ENCODE measurements at regions not wholly inside any gene's neighbourhood (a gene's known extent, or its start where the extent isn't known, plus 50 kb on each side); places are given as distances from the start of the nearest gene placed in this dataset.
"Not testable (repeated sequence)": the region's sequence is repeated elsewhere in the genome, so short reads cannot be mapped to it uniquely, and the experiment has no call there.

DNA sequence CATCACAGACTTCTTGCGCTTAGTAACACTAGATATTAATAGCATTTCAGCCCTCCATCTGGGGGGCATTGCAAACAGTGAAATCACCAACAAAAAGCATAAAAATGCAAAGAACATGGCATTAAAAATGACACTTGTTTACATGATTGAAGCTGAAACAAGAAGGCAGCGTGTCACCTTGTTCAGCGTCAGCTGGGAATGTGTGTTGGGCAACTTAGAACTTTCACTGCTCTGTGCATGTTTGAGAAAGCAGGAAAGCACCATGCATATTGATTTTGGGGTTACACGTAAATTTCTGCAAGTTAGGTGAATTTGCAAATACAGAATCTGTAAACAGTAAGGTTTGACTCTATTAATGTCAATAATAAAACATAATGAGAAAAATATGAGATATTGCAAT lies 162.9 kb downstream of the SOX4 start:
- Histone ChIP-seq H3K9me3 (ENCODE audit: control insufficient read depth, low read length) (no peaks in the 10 kb centered on the region), H3K9ac (ENCODE audit: low read length) (no peak overlapping the region), H2AK5ac (ENCODE audit: low read length, severe bottlenecking) (no peak overlapping the region), H3K36me3 (ENCODE audit: control insufficient read depth in 1 of 2, insufficient read depth in 2 of 2, low read depth in 1 of 2, low read length in 2 of 2) (peaks cover 0 to 7% of the 10 kb centered on the region in 2 experiments), H3K79me1 (replicated peaks; ENCODE audit: low read length, poor library complexity, severe bottlenecking) (no peaks in the 10 kb centered on the region), H3K4ac (ENCODE audit: low read depth in 1 of 2, low read length in 2 of 2) (no peak overlapping the region), H3K27me3 (ENCODE audit: control insufficient read depth in 1 of 2, insufficient read depth in 1 of 2, low read length in 2 of 2) (no peaks in the 10 kb centered on the region), H2BK120ac (ENCODE audit: low read depth, low read length) (no peak overlapping the region), H3K14ac (ENCODE audit: low read length in 2 of 2) (no peak overlapping the region), H2BK15ac (ENCODE audit: low read depth, poor library complexity, severe bottlenecking) (no peak overlapping the region), H4K91ac (ENCODE audit: low read length) (no peak overlapping the region), H3K18ac (ENCODE audit: low read depth in 1 of 2, low read length in 2 of 2) (no peak overlapping the region), H3K23ac (ENCODE audit: low read length in 2 of 2) (no peak overlapping the region), H3K4me1 (ENCODE audit: control insufficient read depth, insufficient read depth, low read depth, low read length) (peaks cover 7% of the 10 kb centered on the region), H2AFZ (ENCODE audit: low read depth, low read length) (no peak overlapping the region), H2BK12ac (ENCODE audit: low read length in 2 of 2) (no peak overlapping the region), H3K4me2 (ENCODE audit: low read length, poor library complexity, severe bottlenecking) (no peak overlapping the region), H3K4me3 (ENCODE audit: insufficient read depth in 1 of 2, low read depth in 1 of 2, low read length in 2 of 2) (no peak overlapping the region), H4K8ac (ENCODE audit: low read length) (no peak overlapping the region), H3K27ac (ENCODE audit: low read length, poor library complexity, severe bottlenecking) (no peak overlapping the region), H2BK5ac (ENCODE audit: low read depth, low read length, poor library complexity, severe bottlenecking) (no peak overlapping the region)
- DNase-seq, result no peak
- 80% methylated on average over 3 of the region's 4 CpGs for WGBS

DNA sequence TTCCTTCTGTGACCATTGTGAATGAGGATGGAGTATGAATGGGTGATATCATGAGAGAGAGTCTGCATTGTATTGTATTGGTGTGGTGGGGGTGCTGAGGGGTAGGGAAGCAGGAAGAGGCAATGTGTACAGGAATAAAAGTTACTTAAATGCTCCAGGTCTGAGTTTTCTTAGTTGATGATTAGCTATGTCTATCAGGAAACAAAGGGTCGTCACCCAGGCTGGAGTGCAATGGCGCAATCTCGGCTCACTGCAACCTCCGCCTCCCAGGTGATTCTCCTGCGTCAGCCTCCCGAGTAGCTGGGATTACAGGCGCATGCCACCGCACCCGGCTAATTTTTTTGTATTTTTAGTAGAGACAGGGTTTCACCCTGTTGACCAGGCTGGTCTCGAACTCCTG lies 163.8 kb downstream of the SOX4 start:
- not testable (repeated sequence) for DNase-seq; H3K18ac ChIP-seq (ENCODE audit: low read depth in 1 of 2, low read length in 2 of 2); H3K9me3 ChIP-seq (ENCODE audit: control insufficient read depth, low read length)

DNA sequence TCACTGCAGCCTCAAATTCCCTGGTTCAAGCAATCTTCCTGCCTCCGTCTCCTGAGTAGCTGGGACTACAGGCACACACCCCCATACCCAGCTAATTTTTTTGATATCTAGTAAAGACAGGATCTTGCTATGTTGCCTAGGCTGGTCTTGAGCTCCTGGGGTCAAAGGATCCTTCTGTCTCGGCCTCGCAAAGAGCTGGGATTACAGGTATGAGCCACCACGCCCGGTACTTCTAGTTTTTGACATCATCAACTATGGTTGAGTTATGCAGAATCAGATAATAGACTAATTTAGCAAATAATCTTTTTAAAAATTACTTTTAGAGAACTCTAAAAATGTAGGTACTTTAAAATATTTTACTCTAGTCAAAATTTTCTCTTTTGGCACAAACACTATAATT lies 166.2 kb downstream of the SOX4 start:
- Histone ChIP-seq H3K36me3 (ENCODE audit: control insufficient read depth in 1 of 2, insufficient read depth in 2 of 2, low read depth in 1 of 2, low read length in 2 of 2) (peaks cover 0 to 7% of the 10 kb centered on the region in 2 experiments), H3K14ac (ENCODE audit: low read length in 2 of 2) (no peak overlapping the region), H4K91ac (ENCODE audit: low read length) (no peak overlapping the region), H3K4ac (ENCODE audit: low read depth in 1 of 2, low read length in 2 of 2) (no peak overlapping the region), H3K4me2 (ENCODE audit: low read length, poor library complexity, severe bottlenecking) (no peak overlapping the region), H2AK5ac (ENCODE audit: low read length, severe bottlenecking) (no peak overlapping the region), H3K9ac (ENCODE audit: low read length) (no peak overlapping the region), H3K9me3 (ENCODE audit: control insufficient read depth, low read length) (no peaks in the 10 kb centered on the region), H3K27ac (ENCODE audit: low read length, poor library complexity, severe bottlenecking) (no peak overlapping the region), H3K27me3 (ENCODE audit: control insufficient read depth in 1 of 2, insufficient read depth in 1 of 2, low read length in 2 of 2) (no peaks in the 10 kb centered on the region), H3K4me1 (ENCODE audit: control insufficient read depth, insufficient read depth, low read depth, low read length) (no peaks in the 10 kb centered on the region), H3K79me1 (replicated peaks; ENCODE audit: low read length, poor library complexity, severe bottlenecking) (no peaks in the 10 kb centered on the region), H3K23ac (ENCODE audit: low read length in 2 of 2) (no peak overlapping the region), H3K4me3 (ENCODE audit: insufficient read depth in 1 of 2, low read depth in 1 of 2, low read length in 2 of 2) (no peak overlapping the region), H2AFZ (ENCODE audit: low read depth, low read length) (no peak overlapping the region), H2BK12ac (ENCODE audit: low read length in 2 of 2) (no peak overlapping the region), H2BK5ac (ENCODE audit: low read depth, low read length, poor library complexity, severe bottlenecking) (no peak overlapping the region), H3K18ac (ENCODE audit: low read depth in 1 of 2, low read length in 2 of 2) (no peak overlapping the region), H2BK120ac (ENCODE audit: low read depth, low read length) (no peak overlapping the region), H2BK15ac (ENCODE audit: low read depth, poor library complexity, severe bottlenecking) (no peak overlapping the region), H4K8ac (ENCODE audit: low read length) (no peak overlapping the region)
- no peak for DNase-seq
- WGBS, result 100% methylated on average over 3 of the region's 5 CpGs

More for the DNA sequence above, 163.8 kb downstream of the SOX4 start:
- H4K8ac ChIP-seq (ENCODE audit: low read length); H3K79me1 ChIP-seq (replicated peaks; ENCODE audit: low read length, poor library complexity, severe bottlenecking); H3K14ac ChIP-seq (ENCODE audit: low read length in 2 of 2); H2BK5ac ChIP-seq (ENCODE audit: low read depth, low read length, poor library complexity, severe bottlenecking); H3K4me2 ChIP-seq (ENCODE audit: low read length, poor library complexity, severe bottlenecking); H3K4me3 ChIP-seq (ENCODE audit: insufficient read depth in 1 of 2, low read depth in 1 of 2, low read length in 2 of 2); H3K9ac ChIP-seq (ENCODE audit: low read length); H2BK120ac ChIP-seq (ENCODE audit: low read depth, low read length); H3K4me1 ChIP-seq (ENCODE audit: control insufficient read depth, insufficient read depth, low read depth, low read length); H2BK15ac ChIP-seq (ENCODE audit: low read depth, poor library complexity, severe bottlenecking); H2AFZ ChIP-seq (ENCODE audit: low read depth, low read length); H2AK5ac ChIP-seq (ENCODE audit: low read length, severe bottlenecking); H3K4ac ChIP-seq (ENCODE audit: low read depth in 1 of 2, low read length in 2 of 2); H3K23ac ChIP-seq (ENCODE audit: low read length in 2 of 2); H4K91ac ChIP-seq (ENCODE audit: low read length); H3K27ac ChIP-seq (ENCODE audit: low read length, poor library complexity, severe bottlenecking); H3K27me3 ChIP-seq (ENCODE audit: control insufficient read depth in 1 of 2, insufficient read depth in 1 of 2, low read length in 2 of 2); H3K36me3 ChIP-seq (ENCODE audit: control insufficient read depth in 1 of 2, insufficient read depth in 2 of 2, low read depth in 1 of 2, low read length in 2 of 2): not testable (repeated sequence)
- H2BK12ac ChIP-seq (ENCODE audit: low read length in 2 of 2), result peak overlapping the region in 1 of 2 experiments; percentile 39
- WGBS, result 90% methylated on average over 10 of the region's 10 CpGs

DNA sequence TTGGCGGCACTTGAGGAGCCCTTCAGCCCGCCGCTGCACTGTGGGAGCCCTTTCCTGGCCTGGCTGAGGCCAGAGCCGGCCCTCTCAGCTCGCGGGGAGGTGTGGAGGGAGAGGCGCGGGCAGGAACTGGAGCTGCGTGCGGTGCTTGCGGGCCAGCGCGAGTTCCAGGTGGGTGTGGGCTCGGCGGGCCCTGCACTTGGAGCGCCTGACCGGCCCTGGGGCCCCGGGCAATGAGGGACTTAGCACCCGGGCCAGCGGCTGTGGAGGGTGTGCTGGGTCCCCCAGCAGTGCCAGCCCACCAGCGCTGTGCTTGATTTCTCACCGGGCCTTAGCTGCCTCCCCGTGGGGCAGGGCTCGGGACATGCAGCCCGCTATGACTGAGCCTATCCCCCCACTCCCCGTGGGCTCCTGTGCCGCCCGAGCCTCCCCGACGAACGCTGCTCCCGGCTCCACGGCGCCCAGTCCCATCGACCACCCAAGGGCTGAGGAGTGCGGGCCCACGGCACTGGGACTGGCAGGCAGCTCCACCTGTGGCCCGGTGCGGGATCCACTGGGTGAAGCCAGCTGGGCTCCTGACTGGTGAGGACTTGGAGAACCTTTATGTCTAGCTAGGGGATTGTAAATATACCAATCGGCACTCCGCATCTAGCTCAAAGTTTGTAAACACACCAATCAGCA lies 167.6 kb downstream of the SOX4 start:
- H2BK5ac ChIP-seq (ENCODE audit: low read depth, low read length, poor library complexity, severe bottlenecking); H3K27ac ChIP-seq (ENCODE audit: low read length, poor library complexity, severe bottlenecking); H3K4me2 ChIP-seq (ENCODE audit: low read length, poor library complexity, severe bottlenecking); H3K9ac ChIP-seq (ENCODE audit: low read length); H3K27me3 ChIP-seq (ENCODE audit: control insufficient read depth in 1 of 2, insufficient read depth in 1 of 2, low read length in 2 of 2); H2AK5ac ChIP-seq (ENCODE audit: low read length, severe bottlenecking); H2AFZ ChIP-seq (ENCODE audit: low read depth, low read length); H4K91ac ChIP-seq (ENCODE audit: low read length); H3K14ac ChIP-seq (ENCODE audit: low read length in 2 of 2); H3K79me1 ChIP-seq (replicated peaks; ENCODE audit: low read length, poor library complexity, severe bottlenecking); H2BK120ac ChIP-seq (ENCODE audit: low read depth, low read length); H3K9me3 ChIP-seq (ENCODE audit: control insufficient read depth, low read length); H4K8ac ChIP-seq (ENCODE audit: low read length); H3K4ac ChIP-seq (ENCODE audit: low read depth in 1 of 2, low read length in 2 of 2); H3K23ac ChIP-seq (ENCODE audit: low read length in 2 of 2); H3K18ac ChIP-seq (ENCODE audit: low read depth in 1 of 2, low read length in 2 of 2); H3K4me3 ChIP-seq (ENCODE audit: insufficient read depth in 1 of 2, low read depth in 1 of 2, low read length in 2 of 2); DNase-seq; H2BK12ac ChIP-seq (ENCODE audit: low read length in 2 of 2); H3K4me1 ChIP-seq (ENCODE audit: control insufficient read depth, insufficient read depth, low read depth, low read length); H3K36me3 ChIP-seq (ENCODE audit: control insufficient read depth in 1 of 2, insufficient read depth in 2 of 2, low read depth in 1 of 2, low read length in 2 of 2): not testable (repeated sequence)
- peak overlapping the region; percentile 80 for H2BK15ac ChIP-seq (ENCODE audit: low read depth, poor library complexity, severe bottlenecking)
- 96% methylated on average over 36 of the region's 41 CpGs for WGBS

All from mesenchymal stem cell (in vitro differentiated cells and primary cell).